ENCODE measurements at regions not wholly inside any gene's neighbourhood (a gene's known extent, or its start where the extent isn't known, plus 50 kb on each side); places are given as distances from the start of the nearest gene placed in this dataset.
"Not testable (repeated sequence)": the region's sequence is repeated elsewhere in the genome, so short reads cannot be mapped to it uniquely, and the experiment has no call there.

DNA sequence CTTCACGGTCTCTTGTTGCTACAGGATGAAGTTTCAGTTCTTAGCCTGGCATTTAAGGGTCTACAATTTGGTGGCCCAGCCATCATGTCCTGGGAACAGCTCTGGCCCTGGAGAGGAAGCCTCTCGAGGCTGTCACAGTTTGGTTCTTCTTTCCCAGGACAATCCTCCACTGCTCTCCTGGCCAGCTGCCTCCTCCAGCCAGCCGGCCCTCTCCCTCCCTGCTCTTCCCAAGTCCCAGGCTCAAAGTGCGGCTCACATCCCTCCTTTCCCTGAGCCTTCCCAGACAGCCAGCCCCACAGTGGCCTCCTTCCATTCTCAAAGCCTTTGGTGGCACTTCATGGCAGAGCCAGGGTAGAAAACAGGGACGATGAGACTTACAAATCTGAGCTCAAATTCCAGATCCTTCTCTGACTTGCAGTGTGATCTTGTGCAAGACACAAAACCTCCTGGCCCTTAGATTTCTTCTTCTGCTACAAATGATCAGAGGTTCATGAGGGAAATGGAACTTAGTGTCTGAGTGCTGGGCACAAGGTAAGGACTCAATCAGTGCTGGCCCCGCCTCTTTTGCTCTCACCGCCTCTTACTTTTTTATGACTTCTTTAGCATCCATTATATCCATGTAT lies 223.8 kb upstream of the ECI2 start:
- DNase-seq (ENCODE audit: low read depth in 1 of 2, low spot score in 1 of 2): no peak

- no peak for DNase-seq (ENCODE audit: low read depth in 1 of 2, low spot score in 1 of 2)
Observed at GRCh38 chr6:4358414-4359107, 223.2 kb upstream of the ECI2 start.

DNA sequence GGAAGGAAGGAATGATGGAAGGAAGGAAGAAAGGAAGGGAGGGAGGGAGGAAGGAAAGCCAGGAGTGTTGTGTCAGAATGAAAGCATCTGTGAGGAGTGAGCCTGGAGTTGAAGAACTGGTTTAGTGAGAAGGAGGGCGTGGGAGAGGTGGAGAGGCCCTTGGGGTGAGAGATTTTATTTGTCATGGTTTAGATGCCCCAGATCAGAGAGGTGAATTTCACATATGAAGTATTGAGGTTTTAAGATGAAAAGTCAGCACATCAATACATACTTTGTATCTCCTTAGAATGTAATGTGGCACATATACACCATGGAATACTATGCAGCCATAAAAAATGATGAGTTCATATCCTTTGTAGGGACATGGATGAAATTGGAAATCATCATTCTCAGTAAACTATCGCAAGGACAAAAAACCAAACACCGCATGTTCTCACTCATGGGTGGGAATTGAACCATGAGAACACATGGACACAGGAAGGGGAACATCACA lies 222.3 kb upstream of the ECI2 start:
- DNase-seq (ENCODE audit: low read depth in 1 of 2, low spot score in 1 of 2): not testable (repeated sequence)

GRCh38 chr6:4356899-4357659 lies 221.7 kb upstream of the ECI2 start:
- DNase-seq (ENCODE audit: low read depth in 1 of 2, low spot score in 1 of 2): no peak

- no peak for DNase-seq (ENCODE audit: low read depth in 1 of 2, low spot score in 1 of 2)
Observed at GRCh38 chr6:4355241-4355640, 219.9 kb upstream of the ECI2 start.

GRCh38 chr6:4354181-4354580 lies 218.8 kb upstream of the ECI2 start:
- no peak for DNase-seq (ENCODE audit: low read depth in 1 of 2, low spot score in 1 of 2)

DNA sequence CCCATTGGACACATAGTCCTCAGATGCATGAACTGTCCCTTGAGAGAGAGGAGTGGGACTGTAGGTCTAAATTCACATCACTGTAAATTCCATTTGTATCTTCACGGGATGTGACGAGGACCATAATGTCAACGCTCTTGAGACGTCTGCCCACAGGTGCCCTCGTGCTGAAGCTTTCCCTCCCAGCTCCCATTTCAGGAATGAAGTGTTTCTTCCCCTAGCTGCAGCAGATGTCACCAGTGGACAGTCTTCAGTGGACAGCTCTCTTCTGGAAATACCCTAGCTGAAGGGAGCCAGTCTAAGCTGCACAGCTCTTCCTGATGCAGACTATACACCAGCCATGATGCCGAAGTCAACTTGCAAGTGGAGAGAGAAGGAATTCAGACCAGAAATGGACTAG lies 217.4 kb upstream of the ECI2 start:
- no peak for DNase-seq (ENCODE audit: low read depth in 1 of 2, low spot score in 1 of 2)

GRCh38 chr6:4352322-4352669 lies 216.9 kb upstream of the ECI2 start:
- no peak for DNase-seq (ENCODE audit: low read depth in 1 of 2, low spot score in 1 of 2)

- DNase-seq (ENCODE audit: low read depth in 1 of 2, low spot score in 1 of 2): no peak
Observed at GRCh38 chr6:4351520-4352321, 216.3 kb upstream of the ECI2 start.

GRCh38 chr6:4350567-4351519 lies 215.5 kb upstream of the ECI2 start:
- DNase-seq (ENCODE audit: low read depth in 1 of 2, low spot score in 1 of 2): no peak

- no peak for DNase-seq (ENCODE audit: low read depth in 1 of 2, low spot score in 1 of 2)
Observed at GRCh38 chr6:4349931-4350330, 214.6 kb upstream of the ECI2 start.

DNA sequence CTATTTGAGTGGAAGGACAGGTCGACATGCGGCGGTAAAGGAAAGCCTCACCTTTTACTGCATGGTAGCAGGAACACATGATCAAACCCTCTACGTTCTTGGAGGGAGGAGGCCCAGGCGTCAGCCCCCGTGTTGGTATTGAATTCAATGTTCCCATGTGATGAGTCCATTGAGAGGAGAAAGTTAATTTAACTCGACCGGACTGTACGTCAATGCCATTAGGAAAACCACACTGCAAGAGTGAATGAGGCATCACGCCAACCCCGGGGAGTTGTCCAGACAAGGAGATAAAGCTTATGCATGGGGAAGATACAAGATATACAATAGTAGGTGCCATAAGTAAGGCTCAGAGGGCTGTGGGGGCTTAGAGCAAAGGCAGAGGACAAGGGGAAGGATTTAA lies 213.9 kb upstream of the ECI2 start:
- no peak for DNase-seq (ENCODE audit: low read depth in 1 of 2, low spot score in 1 of 2)

GRCh38 chr6:4348462-4349112 lies 213.2 kb upstream of the ECI2 start:
- no peak for DNase-seq (ENCODE audit: low read depth in 1 of 2, low spot score in 1 of 2)

DNA sequence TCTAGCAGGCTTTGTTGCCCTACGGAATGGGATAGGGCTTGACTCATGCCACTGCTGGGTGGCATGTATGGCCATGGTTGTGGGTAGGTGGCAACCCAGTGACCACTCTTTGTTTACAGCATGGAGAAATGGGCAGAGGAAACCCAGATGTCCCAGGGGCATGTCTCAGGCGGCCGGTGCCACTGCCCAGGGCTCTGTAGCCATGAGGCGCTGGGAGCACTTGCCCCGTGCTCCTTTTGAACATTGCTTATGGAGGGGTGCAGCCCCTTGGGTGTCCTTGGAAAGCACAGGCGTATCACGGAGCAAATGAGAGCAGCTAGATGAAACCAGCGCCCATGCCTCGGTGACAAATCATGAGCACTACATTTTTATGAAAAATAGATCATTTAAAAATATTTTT lies 212.5 kb upstream of the ECI2 start:
- DNase-seq (ENCODE audit: low read depth in 1 of 2, low spot score in 1 of 2): no peak

DNA sequence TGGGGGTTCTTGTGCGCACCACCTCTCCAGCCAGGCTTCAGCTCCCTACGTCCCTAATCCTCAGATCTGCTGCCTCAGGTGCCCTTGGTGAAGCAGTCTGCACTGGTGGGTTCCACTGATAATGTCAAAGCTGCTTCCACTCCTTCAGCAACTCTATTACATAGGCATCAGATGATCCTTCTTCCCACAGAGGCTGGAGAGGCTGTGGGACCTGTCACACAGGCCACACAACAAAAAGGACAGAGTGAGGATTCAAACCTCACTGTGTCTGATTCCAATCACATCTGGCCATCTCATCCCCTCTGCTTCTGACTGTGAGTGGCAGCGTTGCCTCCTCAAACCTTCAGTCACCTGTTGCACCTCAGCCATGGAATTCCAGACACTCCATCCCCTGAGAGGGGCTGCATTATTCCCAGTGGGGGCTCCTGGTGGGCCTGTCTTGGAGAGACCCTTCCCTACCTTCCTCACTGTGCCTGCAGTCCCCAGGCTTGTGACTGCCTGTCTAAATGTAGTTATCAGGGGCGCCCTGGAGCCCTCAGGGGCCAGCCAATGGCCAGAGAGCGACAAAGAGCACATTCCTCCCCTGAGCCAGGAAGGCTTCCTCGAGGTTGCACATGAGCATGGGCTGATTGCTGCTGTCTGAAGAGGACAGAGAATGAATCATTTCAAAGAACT lies 211.4 kb upstream of the ECI2 start:
- no peak for DNase-seq (ENCODE audit: low read depth in 1 of 2, low spot score in 1 of 2)

DNA sequence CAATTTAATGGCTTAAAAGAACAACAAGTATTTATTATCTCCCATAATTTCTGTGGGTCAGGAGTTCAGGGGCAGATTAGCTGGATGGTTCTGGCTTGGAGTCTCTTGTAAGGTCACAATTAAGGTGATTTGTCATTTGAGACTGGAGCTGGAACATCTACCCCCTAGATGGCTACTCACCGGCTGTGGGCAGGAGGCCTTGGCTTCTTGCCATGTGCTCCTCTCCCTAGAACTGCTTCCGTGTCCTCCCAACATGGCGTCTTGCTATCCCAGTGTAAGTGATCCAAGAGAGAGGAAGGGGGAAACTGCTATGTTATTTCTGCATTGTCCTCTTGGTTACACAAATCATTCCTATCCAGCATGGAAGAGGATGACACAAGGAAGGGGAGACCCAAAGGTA lies 210.2 kb upstream of the ECI2 start:
- DNase-seq (ENCODE audit: low read depth in 1 of 2, low spot score in 1 of 2): no peak

- no peak for DNase-seq (ENCODE audit: low read depth in 1 of 2, low spot score in 1 of 2)
Observed at GRCh38 chr6:4344317-4344899, 209.0 kb upstream of the ECI2 start.

GRCh38 chr6:4342407-4343137 lies 207.2 kb upstream of the ECI2 start:
- DNase-seq (ENCODE audit: low read depth in 1 of 2, low spot score in 1 of 2): no peak
